D721Med (cell line): ENCODE measurements at regions not wholly inside any gene's neighbourhood (a gene's known extent, or its start where the extent isn't known, plus 50 kb on each side); places are given as distances from the start of the nearest gene placed in this dataset.
"Not testable (repeated sequence)": the region's sequence is repeated elsewhere in the genome, so short reads cannot be mapped to it uniquely, and the experiment has no call there.

Source experiments
- DNase-seq: peaks from one replicate; pipeline ENCODE4 v3.0.0; 2011; ENCODE audit warnings: low spot score; ENCODE audit not compliant: insufficient read length
- FAIRE-seq: peaks from 2 replicates; lab custom pipeline; 2011; peaks lifted over from hg19 to GRCh38; lab: Jason Lieb, UNC
- CTCF ChIP-seq: IDR thresholded peaks from 2 replicates; pipeline ENCODE4 v1.5.1; 2012; ENCODE audit warnings: mild to moderate bottlenecking, control low read depth; ENCODE audit not compliant: insufficient read depth; ENCODE audit errors: missing control alignments

GRCh38 chr5:155147222-155147621, 133.7 kb downstream of the KIF4B start:
- FAIRE-seq (peak; percentile 16), DNase-seq (no peak)
- TF ChIP-seq CTCF: peak; percentile 39

- DNase-seq (no peak), FAIRE-seq (no peak)
- no peak for TF ChIP-seq CTCF
Observed at GRCh38 chr5:155148694-155149093, 135.1 kb downstream of the KIF4B start.

GRCh38 chr5:155150012-155150411, 136.5 kb downstream of the KIF4B start:
- no peak for TF ChIP-seq CTCF
- FAIRE-seq (no peak), DNase-seq (no peak)

GRCh38 chr5:155154973-155155372, 141.4 kb downstream of the KIF4B start:
- no peak for TF ChIP-seq CTCF
- FAIRE-seq (no peak), DNase-seq (no peak)

- not testable (repeated sequence) for FAIRE-seq, DNase-seq
Observed at GRCh38 chr5:155163084-155163483, 149.5 kb downstream of the KIF4B start.

- no peak for DNase-seq
- TF ChIP-seq CTCF: no peak
- no peak for FAIRE-seq
Observed at GRCh38 chr5:155167736-155168135, 154.2 kb downstream of the KIF4B start.

GRCh38 chr5:155181542-155181941, 168.0 kb downstream of the KIF4B start:
- no peak for TF ChIP-seq CTCF
- DNase-seq (no peak), FAIRE-seq (no peak)

- FAIRE-seq: no peak
- DNase-seq: no peak
- TF ChIP-seq CTCF: no peak
Observed at GRCh38 chr5:155189476-155189875, 175.9 kb downstream of the KIF4B start.
